Hepatocyte (in vitro differentiated cells): ENCODE measurements at regions not wholly inside any gene's neighbourhood (a gene's known extent, or its start where the extent isn't known, plus 50 kb on each side); places are given as distances from the start of the nearest gene placed in this dataset.
"Not testable (repeated sequence)": the region's sequence is repeated elsewhere in the genome, so short reads cannot be mapped to it uniquely, and the experiment has no call there.

Experiments used
- CTCF ChIP-seq: fragments of 200-600 bp; sonication (generic); IDR thresholded peaks from 2 replicates; pipeline ENCODE4 v1.5.1; 2016; ENCODE audit warnings: antibody characterized with exemption, mild to moderate bottlenecking; ENCODE audit not compliant: poor library complexity
- EZH2phosphoT487 ChIP-seq: fragments of 200-600 bp; sonication (generic); IDR thresholded peaks from one replicate; pipeline ENCODE4 v1.6.1; 2018; ENCODE audit warnings: antibody characterized with exemption, mild to moderate bottlenecking, low read depth, moderate library complexity; ENCODE audit not compliant: unreplicated experiment, severe bottlenecking

GRCh38 chrX:46223499-46223898, 321.7 kb downstream of the ZNF674 start:
- not testable (repeated sequence) for TF ChIP-seq CTCF, EZH2phosphoT487
